ENCODE measurements at regions not wholly inside any gene's neighbourhood (a gene's known extent, or its start where the extent isn't known, plus 50 kb on each side); places are given as distances from the start of the nearest gene placed in this dataset.
"Not testable (repeated sequence)": the region's sequence is repeated elsewhere in the genome, so short reads cannot be mapped to it uniquely, and the experiment has no call there.

- no peak for DNase-seq
Measured at GRCh38 chr16:62392698-62393097, 356.5 kb upstream of the CDH8 start.

- DNase-seq = no peak
Measured at GRCh38 chr16:62391940-62392339, 355.7 kb upstream of the CDH8 start.

- DNase-seq = no peak
Measured at GRCh38 chr16:62391134-62391533, 354.9 kb upstream of the CDH8 start.

GRCh38 chr16:62390214-62390613 is 354.0 kb upstream of the CDH8 start:
- DNase-seq = no peak

GRCh38 chr16:62386411-62386810 is 350.2 kb upstream of the CDH8 start:
- DNase-seq = no peak

GRCh38 chr16:62383941-62384340 is 347.7 kb upstream of the CDH8 start:
- DNase-seq = no peak

- no peak for DNase-seq
Measured at GRCh38 chr16:62370445-62370844, 334.2 kb upstream of the CDH8 start.

- no peak for DNase-seq
Measured at GRCh38 chr16:62363501-62363900, 327.3 kb upstream of the CDH8 start.

GRCh38 chr16:62353355-62353754 is 317.1 kb upstream of the CDH8 start:
- no peak for DNase-seq

GRCh38 chr16:62342216-62342615 is 306.0 kb upstream of the CDH8 start:
- no peak for DNase-seq

- no peak for DNase-seq
Measured at GRCh38 chr16:62335356-62335755, 299.1 kb upstream of the CDH8 start.

GRCh38 chr16:62321606-62322005 is 285.4 kb upstream of the CDH8 start:
- no peak for DNase-seq

- no peak for DNase-seq
Measured at GRCh38 chr16:62298600-62298999, 262.4 kb upstream of the CDH8 start.

GRCh38 chr16:62294213-62294972 is 258.2 kb upstream of the CDH8 start:
- DNase-seq = no peak

- no peak for DNase-seq
Measured at GRCh38 chr16:62288990-62289629, 252.9 kb upstream of the CDH8 start.

- no peak for DNase-seq
Measured at GRCh38 chr16:62280506-62280905, 244.3 kb upstream of the CDH8 start.

GRCh38 chr16:62277942-62278341 is 241.7 kb upstream of the CDH8 start:
- no peak for DNase-seq

GRCh38 chr16:62276637-62277036 is 240.4 kb upstream of the CDH8 start:
- DNase-seq = no peak

- DNase-seq = no peak
Measured at GRCh38 chr16:62272035-62272434, 235.8 kb upstream of the CDH8 start.

- no peak for DNase-seq
Measured at GRCh38 chr16:62261760-62262159, 225.5 kb upstream of the CDH8 start.

GRCh38 chr16:62258931-62259435 is 222.7 kb upstream of the CDH8 start:
- not testable (repeated sequence) for DNase-seq

GRCh38 chr16:62256406-62256805 is 220.2 kb upstream of the CDH8 start:
- no peak for DNase-seq

- no peak for DNase-seq
Measured at GRCh38 chr16:62254847-62255246, 218.6 kb upstream of the CDH8 start.

- DNase-seq = no peak
Measured at GRCh38 chr16:62254372-62254771, 218.1 kb upstream of the CDH8 start.

- DNase-seq = no peak
Measured at GRCh38 chr16:62253966-62254365, 217.7 kb upstream of the CDH8 start.
